ENCODE measurements at regions not wholly inside any gene's neighbourhood (a gene's known extent, or its start where the extent isn't known, plus 50 kb on each side); places are given as distances from the start of the nearest gene placed in this dataset.

DNA sequence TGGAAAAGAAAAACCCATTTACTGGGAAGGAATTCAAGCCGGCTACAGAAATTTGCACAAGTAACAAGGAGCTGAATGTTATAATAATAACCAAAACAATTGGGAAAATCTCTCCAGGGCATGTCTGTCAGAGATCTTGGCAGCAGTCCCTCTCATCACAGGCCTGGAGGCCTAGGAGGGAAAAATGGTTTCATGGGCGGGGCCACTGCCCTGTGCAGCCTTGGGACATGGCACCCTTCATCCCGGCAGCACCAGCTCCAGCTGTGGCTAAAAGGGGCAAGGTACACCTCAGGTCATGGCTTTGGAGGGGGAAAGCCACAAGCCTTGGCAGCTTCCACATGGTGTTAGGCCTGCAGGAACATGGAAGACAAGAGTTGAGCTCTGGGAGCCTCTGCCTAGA, 513.1 kb upstream of the CNKSR2 start:
- TF ChIP-seq POLR2AphosphoS5 (IDR thresholded peaks at IDR 0.05) (no peak), CTCF (IDR thresholded peaks at IDR 0.05) (no peak), EP300 (IDR thresholded peaks at IDR 0.05) (no peak), POLR2A (IDR thresholded peaks at IDR 0.05) (no peak)

All from sigmoid colon (tissue), 4 donors.